GM12878 (cell line): ENCODE measurements at regions not wholly inside any gene's neighbourhood (a gene's known extent, or its start where the extent isn't known, plus 50 kb on each side); places are given as distances from the start of the nearest gene placed in this dataset.

Source experiments
- BCL11A ChIP-seq: IDR thresholded peaks from 2 replicates; pipeline ENCODE4 v1.6.1; 2011; ENCODE audit warnings: low read depth, low read length
- CHD1 ChIP-seq: IDR thresholded peaks from 2 replicates; pipeline ENCODE4 v1.6.1; 2012; ENCODE audit warnings: low read depth, low read length, improper control_type of control experiment
- CREB1 ChIP-seq: IDR thresholded peaks from 2 replicates; pipeline ENCODE4 v1.6.1; 2012; ENCODE audit warnings: low read depth, mild to moderate bottlenecking, inconsistent platforms
- POLR2AphosphoS2 ChIP-seq: IDR thresholded peaks from 2 replicates; pipeline ENCODE4 v1.6.1; 2011; ENCODE audit warnings: low read depth, mild to moderate bottlenecking, low read length, improper control_type of control experiment, moderate library complexity
- ZNF24 ChIP-seq: fragments of 450-650 bp; IDR thresholded peaks from 2 replicates; pipeline ENCODE4 v1.6.1; 2017; ENCODE audit warnings: antibody characterized with exemption, mild to moderate bottlenecking
- ZNF274 ChIP-seq: IDR thresholded peaks from one replicate; pipeline ENCODE4 v1.8.0; 2011; ENCODE audit not compliant: insufficient read length, insufficient read depth
- ZSCAN29 ChIP-seq: fragments of 450-650 bp; IDR thresholded peaks from 2 replicates; pipeline ENCODE4 v1.6.1; 2017; ENCODE audit warnings: mild to moderate bottlenecking, moderate library complexity
- TF ChIP-seq, protein P1 (sequence below), 3 experiments: IDR thresholded peaks in 2 of 3; conservative IDR thresholded peaks in 1 of 3; 2 replicates each; pipeline ENCODE4 v1.5.1; 2011; ENCODE audit warnings: low read depth in 3 of 3, low read length in 3 of 3, mild to moderate bottlenecking in 3 of 3, control low read depth in 2 of 3, moderate library complexity in 2 of 3, inconsistent platforms in 1 of 3, mixed read lengths in 1 of 3; ENCODE audit not compliant: control insufficient read depth in 2 of 3, insufficient read depth in 1 of 3; ENCODE audit errors: extremely low read depth in 1 of 3

DNA sequence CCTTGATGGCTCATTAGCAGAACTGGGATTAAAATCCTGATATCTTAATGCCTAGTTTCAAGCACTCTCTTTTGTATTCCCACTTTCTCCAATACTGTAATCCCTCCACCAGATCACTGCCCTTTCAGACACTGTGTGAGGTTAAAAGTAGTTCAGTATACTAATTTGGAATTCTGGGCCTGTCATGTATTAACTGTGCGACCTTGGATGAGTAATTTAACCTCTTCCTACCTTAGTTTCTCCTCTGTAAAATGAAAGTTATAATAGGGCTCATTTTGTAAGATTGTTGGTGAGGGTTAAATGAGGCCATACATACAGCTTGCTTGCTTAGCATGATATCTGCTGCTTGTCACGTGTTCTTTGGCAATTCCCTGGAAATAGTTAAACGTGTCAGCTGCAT is 207.3 kb upstream of the HS3ST1 start:
- no peak for TF ChIP-seq CHD1
- TF ChIP-seq, protein P1, sequence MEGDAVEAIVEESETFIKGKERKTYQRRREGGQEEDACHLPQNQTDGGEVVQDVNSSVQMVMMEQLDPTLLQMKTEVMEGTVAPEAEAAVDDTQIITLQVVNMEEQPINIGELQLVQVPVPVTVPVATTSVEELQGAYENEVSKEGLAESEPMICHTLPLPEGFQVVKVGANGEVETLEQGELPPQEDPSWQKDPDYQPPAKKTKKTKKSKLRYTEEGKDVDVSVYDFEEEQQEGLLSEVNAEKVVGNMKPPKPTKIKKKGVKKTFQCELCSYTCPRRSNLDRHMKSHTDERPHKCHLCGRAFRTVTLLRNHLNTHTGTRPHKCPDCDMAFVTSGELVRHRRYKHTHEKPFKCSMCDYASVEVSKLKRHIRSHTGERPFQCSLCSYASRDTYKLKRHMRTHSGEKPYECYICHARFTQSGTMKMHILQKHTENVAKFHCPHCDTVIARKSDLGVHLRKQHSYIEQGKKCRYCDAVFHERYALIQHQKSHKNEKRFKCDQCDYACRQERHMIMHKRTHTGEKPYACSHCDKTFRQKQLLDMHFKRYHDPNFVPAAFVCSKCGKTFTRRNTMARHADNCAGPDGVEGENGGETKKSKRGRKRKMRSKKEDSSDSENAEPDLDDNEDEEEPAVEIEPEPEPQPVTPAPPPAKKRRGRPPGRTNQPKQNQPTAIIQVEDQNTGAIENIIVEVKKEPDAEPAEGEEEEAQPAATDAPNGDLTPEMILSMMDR (IDR thresholded peaks at IDR 0.05 in 2 of 3, conservative IDR thresholded peaks at IDR 0.05 in 1 of 3; ENCODE audit: control insufficient read depth in 2 of 3, extremely low read depth in 1 of 3, insufficient read depth in 1 of 3, low read depth in 3 of 3, low read length in 3 of 3) = no peak
- TF ChIP-seq ZNF24 = no peak
- no peak for TF ChIP-seq CREB1
- TF ChIP-seq BCL11A = no peak
- no peak for TF ChIP-seq ZNF274
- TF ChIP-seq ZSCAN29 = no peak
- no peak for TF ChIP-seq POLR2AphosphoS2
